ENCODE measurements at regions not wholly inside any gene's neighbourhood (a gene's known extent, or its start where the extent isn't known, plus 50 kb on each side); places are given as distances from the start of the nearest gene placed in this dataset.

DNA sequence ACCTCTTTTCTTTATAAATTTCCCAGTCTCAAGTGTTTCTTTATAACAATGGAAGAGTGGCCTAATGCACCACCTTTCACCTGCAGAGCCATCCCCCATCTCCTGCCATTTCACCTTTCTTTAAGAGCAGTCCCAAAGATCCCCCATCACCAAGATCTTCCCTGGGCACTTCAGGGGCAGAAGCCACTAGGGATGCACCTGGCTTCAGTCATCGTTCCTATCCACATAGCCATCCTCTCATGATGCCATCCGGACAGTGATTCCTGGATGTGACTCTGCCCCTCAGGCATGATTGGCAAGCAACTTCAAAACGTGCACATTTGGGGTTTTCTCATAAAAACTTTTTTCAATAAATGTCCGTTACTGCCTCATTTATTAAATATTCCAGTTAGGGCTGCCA is 225.9 kb downstream of the TBXT start:
- no peak for DNase-seq

DNA sequence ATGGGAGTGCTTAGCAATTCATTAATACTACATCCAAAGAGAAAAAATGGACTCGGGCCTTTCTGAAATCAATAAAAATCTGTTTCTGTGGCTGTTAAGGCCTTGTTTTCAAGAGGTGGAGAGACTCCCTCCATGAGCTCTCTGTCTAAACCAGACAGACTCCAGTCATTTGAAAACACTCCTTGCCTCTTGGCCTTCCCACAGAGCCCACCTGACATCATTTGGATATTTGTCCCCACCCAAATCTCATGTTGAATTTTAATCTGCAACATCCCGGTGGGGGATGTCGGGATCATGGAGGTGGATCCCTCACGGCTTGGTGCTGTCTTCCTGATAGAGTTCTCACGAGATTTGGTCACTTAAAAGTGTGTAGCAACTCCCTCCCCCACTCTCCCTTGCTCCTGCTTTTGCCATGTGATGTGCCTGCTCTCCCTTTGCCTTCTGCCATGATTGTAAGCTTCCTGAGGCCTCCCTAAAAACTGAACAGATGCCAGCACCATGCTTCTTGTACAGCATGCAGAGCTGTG is 226.3 kb downstream of the TBXT start:
- DNase-seq, result no peak

DNA sequence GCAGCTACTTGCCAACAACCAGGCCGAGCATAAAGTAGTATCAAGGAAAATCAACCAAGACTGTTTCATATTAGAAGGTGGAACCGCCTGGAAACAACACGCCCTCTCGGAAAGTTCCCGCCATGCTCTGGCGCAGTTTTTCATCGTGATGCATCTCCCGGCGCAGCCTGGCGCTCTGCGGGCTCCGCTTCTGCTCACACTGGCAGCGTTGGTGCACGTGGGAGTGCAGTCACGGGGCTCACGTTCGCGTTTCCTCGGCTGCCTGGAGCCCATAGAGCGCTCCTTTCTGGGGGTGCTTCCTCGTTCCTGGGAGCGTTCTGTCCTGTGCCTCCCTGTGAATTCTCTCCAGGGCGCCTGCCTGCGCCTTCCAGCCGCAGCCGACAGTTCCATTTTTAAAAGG is 227.3 kb downstream of the TBXT start:
- DNase-seq, result no peak

DNA sequence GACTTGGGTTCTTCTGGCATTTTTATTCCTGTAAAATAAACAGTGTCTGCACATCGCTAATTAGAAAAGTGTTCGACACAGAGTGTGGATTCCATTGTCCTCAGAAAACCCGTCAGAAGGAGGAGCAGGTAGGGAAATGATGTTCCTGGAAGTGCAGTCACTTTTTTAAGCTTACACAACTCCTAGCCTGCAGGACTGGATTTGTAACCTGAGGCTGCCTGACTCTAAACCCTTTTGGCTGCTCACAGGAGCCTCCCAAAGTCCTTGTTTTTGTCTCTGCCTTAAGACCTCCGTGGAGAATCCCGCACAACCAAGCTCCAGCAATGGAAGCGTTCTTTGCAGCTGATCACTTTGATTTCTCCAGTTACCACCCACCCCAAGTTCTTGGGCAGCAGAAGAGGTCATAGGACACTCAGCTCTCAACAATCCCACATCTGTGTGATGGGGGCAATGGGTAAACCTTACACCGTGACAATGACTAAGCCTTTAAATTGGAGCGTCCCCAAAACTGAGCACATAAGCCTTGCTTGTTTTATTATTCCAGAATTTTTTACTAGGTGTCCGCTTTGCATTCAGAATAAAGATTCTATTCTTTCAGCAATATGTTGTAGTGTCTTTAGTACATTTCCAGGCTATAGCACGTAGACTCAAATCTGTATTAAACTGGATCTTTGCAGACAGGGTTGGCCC is 227.9 kb downstream of the TBXT start:
- no peak for DNase-seq

DNA sequence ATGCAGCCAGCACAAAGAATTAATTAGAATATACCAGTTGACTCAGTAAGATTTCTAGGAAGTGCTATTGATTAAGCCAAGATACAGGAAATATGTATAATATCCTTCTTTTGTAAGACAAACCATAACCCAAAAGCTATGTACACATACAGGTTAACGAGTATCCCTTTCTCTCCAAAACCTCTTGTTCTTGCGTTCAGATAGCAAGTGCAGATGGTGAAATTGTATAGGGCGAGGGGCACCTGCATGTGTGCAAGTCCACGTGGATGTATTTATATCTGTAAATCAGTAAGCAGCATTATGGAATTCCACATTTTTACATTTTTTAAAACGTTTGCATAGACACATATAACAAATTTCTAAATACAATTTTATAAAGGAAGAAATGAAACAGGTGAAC is 228.6 kb downstream of the TBXT start:
- no peak for DNase-seq

DNA sequence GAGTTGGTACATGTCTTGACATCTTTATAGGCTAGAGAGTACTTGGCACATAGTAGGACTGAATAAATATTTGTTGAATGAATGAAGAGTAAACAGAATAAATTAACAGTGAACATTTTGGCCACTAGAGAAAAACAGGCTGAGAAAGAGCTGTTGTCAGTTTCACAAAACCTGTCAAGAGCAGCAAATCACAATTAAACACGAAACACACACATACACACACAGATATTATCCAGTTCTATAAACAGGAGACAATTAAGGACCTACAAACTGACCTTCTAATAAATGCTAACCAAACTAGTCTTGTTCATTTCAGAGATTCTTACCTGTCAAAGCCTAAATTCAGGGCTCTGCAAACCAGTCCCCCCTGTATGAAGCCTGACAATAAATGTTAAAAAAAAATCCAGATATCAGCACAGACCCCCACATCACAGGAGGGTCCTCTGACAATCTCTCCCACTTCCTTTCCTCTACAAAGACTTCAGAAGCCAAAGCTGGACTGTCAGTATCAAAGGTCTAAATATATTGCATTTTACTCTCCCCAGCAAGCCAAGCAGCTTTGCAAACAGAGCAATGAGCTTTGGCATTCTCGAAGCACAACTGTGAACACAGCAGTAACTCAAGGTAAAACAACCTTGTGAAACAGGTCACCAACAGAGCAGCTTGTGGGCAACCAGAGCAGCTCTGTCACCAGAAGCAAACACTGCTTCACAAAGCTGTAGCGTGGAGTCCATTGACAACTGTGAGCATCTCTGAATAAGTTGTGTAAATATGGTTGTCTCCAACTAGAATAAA is 229.9 kb downstream of the TBXT start:
- DNase-seq, result no peak

DNA sequence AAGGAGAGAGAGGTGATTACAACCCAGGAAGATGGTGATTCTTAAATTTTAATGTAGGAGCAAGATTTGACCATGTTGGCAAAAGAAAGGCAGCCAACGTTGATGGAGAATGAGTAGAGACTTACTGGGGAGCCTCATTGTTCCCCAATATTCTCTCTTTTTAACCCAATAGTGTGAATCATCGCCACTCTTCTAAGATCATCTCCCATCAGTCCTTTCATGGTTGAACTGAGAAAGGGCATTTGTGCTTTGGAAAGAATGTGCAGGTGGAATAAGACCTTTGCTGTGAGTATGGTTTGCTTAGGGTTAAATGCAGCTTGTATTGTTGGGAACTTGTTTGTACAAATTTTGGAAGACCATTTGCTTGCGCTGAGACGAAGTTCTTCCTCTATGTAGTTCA is 231.0 kb downstream of the TBXT start:
- no peak for DNase-seq

DNA sequence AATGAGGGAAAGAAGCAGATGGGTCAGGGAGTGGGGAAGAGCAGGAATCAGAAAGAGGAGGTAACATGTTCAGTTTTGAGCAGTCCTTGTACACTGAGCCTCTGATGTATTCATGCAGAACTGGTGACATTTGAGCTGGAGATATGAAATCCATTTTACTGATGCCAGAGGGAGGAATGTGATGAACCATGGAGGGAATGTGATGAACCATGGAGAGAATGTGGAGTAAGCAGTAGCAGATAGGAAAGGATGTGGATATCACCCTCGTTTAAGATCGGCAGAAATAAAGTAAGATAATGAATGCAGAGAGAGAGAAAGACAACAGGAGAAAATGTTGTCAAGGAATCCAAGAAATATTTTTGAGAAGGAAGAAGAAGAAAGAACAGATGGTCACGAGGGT is 231.6 kb downstream of the TBXT start:
- DNase-seq, result no peak

DNA sequence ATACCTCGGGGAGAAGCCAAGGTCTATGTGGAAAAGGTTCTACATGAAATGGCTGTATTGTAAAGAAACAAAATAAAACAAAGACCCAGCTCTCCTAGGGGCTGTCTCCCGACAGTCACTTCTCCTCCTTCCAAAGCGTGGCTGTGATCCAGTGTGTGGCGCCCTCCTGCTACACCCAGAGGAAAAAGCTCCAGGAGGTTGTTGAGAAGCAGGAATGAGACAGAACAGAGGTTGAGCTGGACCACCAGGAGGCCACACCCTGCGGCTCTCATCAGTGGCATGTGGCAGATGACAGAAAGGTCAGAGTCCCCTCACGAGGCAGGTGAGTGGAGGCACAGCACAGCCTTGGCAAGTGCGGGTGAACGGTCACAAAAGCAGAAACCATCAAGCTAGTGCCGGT is 236.0 kb downstream of the TBXT start:
- no peak for DNase-seq

DNA sequence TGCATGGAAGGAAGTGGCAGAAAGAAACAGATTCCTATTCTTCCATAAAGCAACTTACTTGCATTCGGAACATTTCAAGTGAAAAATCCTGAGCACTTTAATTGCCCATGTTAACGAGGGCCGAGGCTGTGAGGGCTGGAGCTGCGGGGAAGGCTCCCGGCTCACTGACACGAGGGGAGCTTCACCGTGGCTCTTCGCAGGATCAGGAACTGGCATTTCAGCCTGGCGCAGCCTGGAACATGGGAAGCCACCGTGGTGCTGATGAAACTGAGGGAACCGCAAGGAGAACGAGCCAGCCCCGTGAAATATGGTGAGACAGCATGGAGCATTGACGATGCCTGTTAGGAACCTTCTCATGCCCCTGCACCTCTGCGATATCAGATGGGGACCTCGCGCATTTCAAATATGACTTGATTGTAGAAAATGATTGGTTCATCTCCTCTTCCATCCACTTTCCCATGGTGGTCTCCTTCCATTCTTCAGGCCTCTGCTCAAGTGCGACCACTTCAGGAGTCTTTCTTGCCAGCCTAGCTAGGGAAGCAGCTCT is 236.9 kb downstream of the TBXT start:
- DNase-seq, result no peak

DNA sequence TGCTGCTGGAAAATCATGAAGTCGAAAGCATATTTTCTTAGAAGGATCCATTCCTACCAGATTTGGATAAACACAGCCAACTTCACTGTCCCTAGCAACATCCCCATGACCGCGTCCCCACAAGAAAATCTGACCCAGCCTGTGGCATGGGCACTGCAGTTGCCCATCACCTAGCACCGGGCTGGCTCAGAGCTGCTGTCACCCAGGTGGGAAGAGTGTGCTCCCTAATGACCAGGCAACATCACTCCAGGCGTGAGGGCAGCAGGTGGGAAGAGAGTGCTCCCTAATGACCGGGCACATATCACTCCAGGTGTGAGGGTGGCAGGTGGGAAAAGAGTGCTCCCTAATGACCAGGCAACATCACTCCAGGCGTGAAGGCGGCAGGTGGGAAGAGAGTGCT is 238.0 kb downstream of the TBXT start:
- DNase-seq, result no peak

DNA sequence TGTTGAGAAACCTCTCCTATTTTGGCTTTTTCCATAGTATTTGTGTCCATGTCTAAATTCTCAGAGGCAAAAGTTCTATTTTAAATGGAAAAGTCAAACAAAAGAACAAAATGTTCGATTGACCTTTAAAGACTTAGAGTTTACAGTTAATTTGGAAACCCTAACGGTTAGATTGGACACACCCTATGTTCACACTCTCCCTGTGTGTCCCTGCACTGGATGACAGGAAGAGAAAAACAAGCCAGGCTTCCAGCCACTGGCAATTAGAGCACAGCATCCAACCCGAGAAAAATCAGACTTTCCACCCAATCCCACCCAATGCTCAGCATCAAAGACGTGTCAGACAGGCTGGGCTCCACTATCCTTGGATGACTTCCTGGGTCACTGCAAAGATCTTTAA is 241.3 kb downstream of the TBXT start:
- no peak for DNase-seq

DNA sequence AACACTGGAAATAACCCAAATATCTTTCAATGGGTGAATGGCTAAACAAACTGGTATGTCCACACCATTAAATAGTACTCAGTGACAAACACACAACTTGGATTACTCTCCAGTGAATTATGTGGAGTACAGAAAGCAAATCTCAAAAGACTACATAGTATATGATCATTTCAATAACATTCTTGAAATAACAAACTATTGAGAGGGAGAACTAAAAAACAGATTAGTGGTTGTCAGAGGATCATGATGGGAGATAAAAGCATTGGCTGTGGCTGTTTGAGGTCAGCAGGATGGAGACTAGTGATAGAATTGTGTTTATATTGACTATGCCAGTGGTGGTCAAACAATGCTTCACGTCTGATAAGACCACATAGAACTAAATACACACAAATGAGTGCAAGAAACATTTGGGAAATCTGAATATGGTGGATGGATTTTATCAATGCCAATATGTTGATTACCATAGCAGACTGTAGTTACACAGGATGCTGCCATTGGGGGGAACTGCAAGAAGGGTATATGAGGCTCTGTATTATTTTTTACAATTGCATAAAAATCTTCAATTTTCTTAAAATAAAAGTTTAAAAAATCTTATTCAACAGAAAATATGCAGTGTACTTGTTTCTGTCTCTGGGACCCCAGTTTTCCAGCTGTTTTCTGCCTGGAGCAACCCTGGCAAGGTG is 242.0 kb downstream of the TBXT start:
- no peak for DNase-seq

DNA sequence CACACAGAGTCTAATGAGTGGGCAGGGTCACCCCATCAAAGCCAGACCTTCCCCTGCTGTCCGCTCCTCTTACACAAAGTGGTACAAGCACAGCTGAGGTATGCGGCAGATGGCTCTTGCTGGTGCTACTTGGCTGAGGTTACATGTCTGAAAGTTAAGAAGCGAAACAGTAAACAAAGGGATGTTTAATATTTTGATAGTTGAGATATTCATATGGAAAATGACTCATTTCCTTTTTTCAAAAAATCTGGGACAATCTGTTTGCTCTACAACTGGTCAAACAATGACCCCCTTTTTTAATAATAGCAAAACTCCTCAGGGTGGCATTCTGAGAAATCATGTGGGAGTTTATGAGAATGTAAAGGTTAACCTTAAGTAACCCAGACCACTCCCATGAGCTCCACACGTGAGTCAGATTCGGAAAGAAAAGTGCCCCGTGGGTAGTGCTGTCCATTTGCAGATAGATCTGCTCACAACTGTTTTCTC is 245.3 kb downstream of the TBXT start:
- DNase-seq, result no peak

DNA sequence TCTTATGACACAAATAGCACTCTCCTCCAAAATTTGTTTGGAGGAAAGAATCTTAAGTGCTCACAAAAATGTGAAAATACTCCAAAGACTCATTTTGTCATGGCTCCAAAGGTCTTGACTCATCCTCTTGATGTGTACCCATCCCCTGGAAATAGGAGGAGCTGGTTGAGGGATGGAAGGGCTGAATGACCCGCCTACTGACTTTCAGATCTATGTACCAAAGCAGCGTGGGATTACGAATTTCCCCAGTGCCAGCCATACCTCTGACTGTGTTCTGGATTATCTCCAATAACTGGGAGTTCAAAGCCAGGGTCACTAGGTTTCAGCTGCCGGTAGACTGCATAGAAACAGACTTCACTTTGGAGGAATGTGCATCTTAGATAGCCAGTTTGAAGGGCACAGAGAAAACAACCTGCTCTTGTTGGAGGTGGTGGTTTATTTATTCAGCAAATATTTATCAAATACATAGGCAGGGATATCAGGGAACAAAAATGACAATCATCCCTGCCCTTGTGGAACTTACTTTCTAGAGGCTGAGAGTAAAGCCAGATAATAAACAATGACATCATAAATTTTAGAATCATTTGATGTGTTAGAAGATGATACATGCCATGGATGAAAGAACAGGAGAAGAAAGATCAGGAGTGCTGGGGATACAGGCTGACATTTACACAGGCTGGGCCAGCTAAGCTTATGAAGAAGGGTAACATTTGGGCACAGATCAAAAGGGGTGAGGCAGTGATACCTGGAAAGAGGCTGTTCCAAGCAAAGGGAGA is 246.6 kb downstream of the TBXT start:
- no peak for DNase-seq

DNA sequence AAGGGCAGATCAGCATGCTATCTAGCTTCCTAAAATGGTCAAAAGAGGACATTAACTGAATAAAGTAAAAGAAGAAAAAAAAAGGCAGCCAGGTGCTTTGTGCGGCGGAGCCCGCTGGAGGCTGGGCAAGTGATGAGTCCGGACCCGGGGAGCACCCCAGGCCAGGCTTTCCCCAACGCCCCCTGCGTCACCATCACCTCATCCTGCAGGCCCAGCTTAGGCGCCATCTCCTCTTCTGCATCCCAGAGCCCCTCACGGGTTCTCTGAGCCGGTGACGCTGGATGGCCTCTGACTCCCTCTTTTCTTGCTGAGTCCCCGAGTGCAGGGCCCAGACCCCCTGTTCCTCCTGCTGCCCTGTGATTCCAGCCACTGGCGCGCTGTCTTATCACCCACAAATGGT is 250.1 kb downstream of the TBXT start:
- no peak for DNase-seq

DNA sequence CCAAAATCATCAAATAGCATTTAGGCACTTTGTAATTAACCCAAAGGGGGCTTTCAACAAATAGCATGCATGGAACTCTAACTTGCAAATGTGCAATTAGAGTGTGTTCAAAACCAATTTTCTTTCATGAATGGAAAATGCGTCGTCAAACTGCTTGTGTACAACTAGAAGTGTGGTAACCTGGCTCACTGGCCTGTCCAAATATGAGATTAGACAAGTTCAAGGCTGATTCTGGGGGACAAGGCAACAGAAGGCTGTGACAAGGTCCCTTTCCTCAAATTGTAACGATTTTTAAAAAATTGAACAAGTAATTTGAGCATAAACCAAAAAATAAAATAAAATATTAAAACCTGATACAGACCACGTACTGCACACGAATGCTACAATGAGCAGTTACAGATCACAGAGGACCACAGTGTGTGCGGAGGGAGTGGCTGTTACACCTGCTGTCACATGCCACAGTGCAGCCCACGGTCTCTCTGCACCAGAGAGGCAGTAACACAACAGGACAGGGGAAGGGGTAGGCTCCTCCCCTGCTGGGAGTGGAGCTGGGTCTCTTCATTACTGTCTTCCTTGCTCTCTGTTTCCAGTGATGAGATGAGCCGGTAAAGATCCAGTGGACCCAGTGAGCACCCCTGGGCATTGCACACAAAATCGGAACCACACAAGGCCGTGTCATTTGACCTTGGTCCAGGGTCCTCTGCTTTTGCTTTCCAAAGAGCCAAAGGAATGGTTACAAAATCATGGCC is 252.2 kb upstream of the PDE10A start:
- DNase-seq, result no peak

DNA sequence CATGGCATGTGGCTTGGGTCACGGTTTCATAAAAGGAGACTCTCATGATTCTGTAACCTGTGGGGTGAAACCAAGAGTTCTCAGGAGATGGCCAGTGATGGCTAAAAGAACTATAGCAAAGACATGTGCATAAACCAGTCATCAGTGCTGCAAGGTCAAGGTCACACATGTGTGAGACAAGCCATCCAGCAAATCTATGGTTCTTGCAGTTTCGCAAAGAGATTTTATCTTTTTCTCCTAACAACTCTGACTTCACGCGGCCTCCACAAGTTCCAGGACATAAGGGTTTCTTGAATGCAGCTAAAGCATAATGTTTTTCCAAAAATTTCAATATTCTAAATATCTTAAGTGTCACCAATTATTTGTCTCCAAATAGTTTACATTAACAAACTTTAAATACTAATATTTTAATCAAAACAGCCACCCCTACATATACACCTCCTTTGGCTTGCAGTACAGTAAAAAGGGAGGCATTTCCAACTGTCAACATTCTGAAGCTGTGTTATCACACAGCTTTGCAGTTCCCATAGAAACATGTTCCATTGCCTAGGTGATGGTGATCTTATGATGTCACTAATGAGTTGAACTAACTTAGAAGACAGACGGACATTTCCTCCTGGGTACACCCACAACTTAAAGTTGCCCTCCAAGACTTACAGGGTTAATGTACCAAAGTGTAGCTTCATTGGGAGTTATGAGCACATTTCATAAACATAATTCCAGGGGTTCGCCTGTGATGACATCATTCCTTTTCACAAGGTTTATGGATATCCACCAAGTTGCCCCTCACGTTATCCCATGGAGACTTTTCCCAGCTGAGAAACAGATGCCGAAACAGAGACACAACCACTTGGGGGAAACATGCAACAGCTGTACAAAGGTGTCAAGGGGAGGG is 250.9 kb upstream of the PDE10A start:
- DNase-seq, result no peak

DNA sequence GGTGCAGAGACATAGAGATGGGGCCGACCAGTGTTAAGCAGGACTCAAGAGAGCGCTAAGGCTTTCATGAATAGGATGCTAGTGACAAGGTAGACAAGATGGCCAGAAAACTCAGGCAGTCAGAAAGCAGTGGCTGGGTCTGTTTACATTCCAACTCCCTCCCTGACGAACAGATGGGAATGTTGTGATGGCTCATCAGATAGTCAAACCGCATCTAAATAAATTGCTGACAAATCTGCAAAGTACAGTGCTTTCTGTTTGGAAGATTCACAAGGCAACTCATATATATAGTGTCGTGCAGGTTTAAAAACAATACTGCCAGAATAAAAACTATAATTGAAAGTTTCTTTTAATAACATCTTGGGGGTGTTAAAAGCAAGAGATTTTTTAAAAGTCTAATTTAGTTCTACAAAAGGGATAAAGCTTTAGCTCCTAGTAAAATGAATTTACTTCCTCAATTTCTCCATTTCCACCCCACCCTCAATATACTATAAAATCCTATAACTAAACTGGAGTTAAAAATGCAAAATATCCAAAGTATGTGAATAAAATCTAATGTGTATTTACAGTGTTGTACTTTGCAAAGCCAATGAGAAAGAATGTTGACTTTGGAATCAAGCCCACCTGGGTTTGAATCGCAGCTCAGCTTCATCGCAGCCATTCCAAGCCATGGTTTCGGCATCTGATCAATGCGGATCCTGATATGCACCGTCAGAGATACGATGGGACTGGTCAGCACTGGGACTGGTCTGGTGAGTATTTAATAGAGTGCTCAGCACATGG is 247.3 kb upstream of the PDE10A start:
- DNase-seq, result no peak

DNA sequence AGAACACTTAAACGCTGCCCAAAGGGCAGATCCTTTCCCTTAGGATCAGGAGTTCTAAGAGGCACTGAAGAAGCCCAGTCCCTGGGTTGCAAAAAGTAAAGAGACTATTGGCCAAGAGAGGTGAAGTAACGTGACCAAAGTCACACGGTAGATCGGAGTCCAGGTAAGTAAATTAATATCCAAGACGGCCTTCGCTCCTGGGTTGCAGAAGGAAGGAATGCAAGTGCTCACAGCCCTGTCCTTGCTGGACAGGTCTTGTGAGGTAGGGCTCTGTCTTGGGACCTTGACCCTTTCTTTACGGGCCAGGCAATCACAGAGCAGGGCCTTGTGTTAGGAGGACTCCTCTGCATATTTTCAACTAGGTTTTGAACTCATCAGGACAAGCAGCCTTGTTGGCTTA is 243.7 kb upstream of the PDE10A start:
- DNase-seq, result no peak
